ENCODE measurements at regions not wholly inside any gene's neighbourhood (a gene's known extent, or its start where the extent isn't known, plus 50 kb on each side); places are given as distances from the start of the nearest gene placed in this dataset.

- H3K4me3 ChIP-seq = no peak overlapping the region
- no peaks in the 10 kb centered on the region for H3K9me3 ChIP-seq
- no peak for TF ChIP-seq POLR2A (IDR thresholded peaks at IDR 0.05)
- no peak for TF ChIP-seq CTCF (IDR thresholded peaks at IDR 0.05)
- no peaks in the 10 kb centered on the region for H3K36me3 ChIP-seq
- H3K27me3 ChIP-seq = no peaks in the 10 kb centered on the region
- H3K4me1 ChIP-seq = no peaks in the 10 kb centered on the region
- no peak for DNase-seq
- H3K27ac ChIP-seq = no peak overlapping the region
- intact Hi-C loops (cut with DNase I; ENCODE audit: low total_unique reads) = no loop called here
Measured at GRCh38 chr2:145108959-145109710, 589.2 kb upstream of the ZEB2 start.

- Histone ChIP-seq H3K27ac (no peak overlapping the region), H3K4me1 (no peaks in the 10 kb centered on the region), H3K36me3 (no peaks in the 10 kb centered on the region), H3K9me3 (no peaks in the 10 kb centered on the region), H3K27me3 (no peaks in the 10 kb centered on the region), H3K4me3 (no peak overlapping the region)
- intact Hi-C loops (cut with DNase I; ENCODE audit: low total_unique reads) = no loop called here
- DNase-seq = no peak
- TF ChIP-seq POLR2A (IDR thresholded peaks at IDR 0.05) (no peak), CTCF (IDR thresholded peaks at IDR 0.05) (no peak)
Measured at GRCh38 chr2:145108361-145108778, 588.5 kb upstream of the ZEB2 start.

- H3K27me3 ChIP-seq = no peaks in the 10 kb centered on the region
- intact Hi-C loops (cut with DNase I; ENCODE audit: low total_unique reads) = no loop called here
- H3K9me3 ChIP-seq = no peaks in the 10 kb centered on the region
- H3K4me3 ChIP-seq = no peak overlapping the region
- TF ChIP-seq CTCF (IDR thresholded peaks at IDR 0.05) = no peak
- TF ChIP-seq POLR2A (IDR thresholded peaks at IDR 0.05) = no peak
- no peak overlapping the region for H3K27ac ChIP-seq
- H3K4me1 ChIP-seq = no peaks in the 10 kb centered on the region
- no peak for DNase-seq
- H3K36me3 ChIP-seq = no peaks in the 10 kb centered on the region
Measured at GRCh38 chr2:145106293-145106692, 586.4 kb upstream of the ZEB2 start.

GRCh38 chr2:145102706-145103105, 582.8 kb upstream of the ZEB2 start:
- TF ChIP-seq CTCF (IDR thresholded peaks at IDR 0.05) (no peak), POLR2A (IDR thresholded peaks at IDR 0.05) (no peak)
- Histone ChIP-seq H3K4me3 (no peak overlapping the region), H3K27ac (no peak overlapping the region), H3K4me1 (no peaks in the 10 kb centered on the region), H3K27me3 (no peaks in the 10 kb centered on the region), H3K9me3 (no peaks in the 10 kb centered on the region), H3K36me3 (no peaks in the 10 kb centered on the region)
- no peak for DNase-seq
- intact Hi-C loops (cut with DNase I; ENCODE audit: low total_unique reads) = no loop called here

GRCh38 chr2:145100301-145100700, 580.4 kb upstream of the ZEB2 start:
- DNase-seq = no peak
- no peaks in the 10 kb centered on the region for H3K9me3 ChIP-seq
- intact Hi-C loops (cut with DNase I; ENCODE audit: low total_unique reads) = no loop called here
- H3K27ac ChIP-seq = no peak overlapping the region
- H3K4me1 ChIP-seq = no peaks in the 10 kb centered on the region
- no peaks in the 10 kb centered on the region for H3K36me3 ChIP-seq
- no peaks in the 10 kb centered on the region for H3K27me3 ChIP-seq
- no peak for TF ChIP-seq CTCF (IDR thresholded peaks at IDR 0.05)
- no peak for TF ChIP-seq POLR2A (IDR thresholded peaks at IDR 0.05)
- no peak overlapping the region for H3K4me3 ChIP-seq

Data from uterus (tissue), 3 donors.